Suppressor macrophage (primary cell): ENCODE measurements at regions not wholly inside any gene's neighbourhood (a gene's known extent, or its start where the extent isn't known, plus 50 kb on each side); places are given as distances from the start of the nearest gene placed in this dataset.
"Not testable (repeated sequence)": the region's sequence is repeated elsewhere in the genome, so short reads cannot be mapped to it uniquely, and the experiment has no call there.

ENCODE experiments used
- DNase-seq, 4 experiments: peaks; one replicate each; pipeline ENCODE4 v3.0.0-alpha.2; 2020 to 2022

- DNase-seq = no peak
Observed at GRCh38 chr6:74479420-74479819, 726.4 kb downstream of the COL12A1 start.

GRCh38 chr6:74474046-74474445 lies 731.8 kb downstream of the COL12A1 start:
- DNase-seq = not testable (repeated sequence)

- not testable (repeated sequence) for DNase-seq
Observed at GRCh38 chr6:74468552-74468951, 737.3 kb downstream of the COL12A1 start.

GRCh38 chr6:74467533-74468215 lies 738.2 kb downstream of the COL12A1 start:
- DNase-seq = no peak

- no peak for DNase-seq
Observed at GRCh38 chr6:74466572-74466971, 739.3 kb downstream of the COL12A1 start.

- DNase-seq = no peak
Observed at GRCh38 chr6:74459260-74459659, 746.6 kb downstream of the COL12A1 start.

- no peak for DNase-seq
Observed at GRCh38 chr6:74458536-74458935, 747.3 kb downstream of the COL12A1 start.

- no peak for DNase-seq
Observed at GRCh38 chr6:74455786-74456185, 750.1 kb downstream of the COL12A1 start.

- DNase-seq = no peak
Observed at GRCh38 chr6:74451953-74452352, 753.9 kb downstream of the COL12A1 start.

- DNase-seq = no peak
Observed at GRCh38 chr6:74448850-74449249, 752.8 kb downstream of the CD109 start.

- DNase-seq = no peak
Observed at GRCh38 chr6:74447013-74447412, 751.0 kb downstream of the CD109 start.

GRCh38 chr6:74439123-74439811 lies 743.3 kb downstream of the CD109 start:
- DNase-seq = no peak

- DNase-seq = not testable (repeated sequence)
Observed at GRCh38 chr6:74438395-74438794, 742.4 kb downstream of the CD109 start.

- DNase-seq = no peak
Observed at GRCh38 chr6:74434171-74434570, 738.2 kb downstream of the CD109 start.

GRCh38 chr6:74431873-74432580 lies 736.0 kb downstream of the CD109 start:
- no peak for DNase-seq

GRCh38 chr6:74420221-74420620 lies 724.2 kb downstream of the CD109 start:
- DNase-seq = no peak

GRCh38 chr6:74415056-74415455 lies 719.1 kb downstream of the CD109 start:
- DNase-seq = no peak

- DNase-seq = no peak
Observed at GRCh38 chr6:74410630-74411029, 714.6 kb downstream of the CD109 start.

- DNase-seq = peak in 3 of 4 experiments; percentile 2 to 9 (median 4)
Observed at GRCh38 chr6:74409447-74409846, 713.4 kb downstream of the CD109 start.

- DNase-seq = no peak
Observed at GRCh38 chr6:74408844-74409243, 712.8 kb downstream of the CD109 start.

- no peak for DNase-seq
Observed at GRCh38 chr6:74404366-74404765, 708.4 kb downstream of the CD109 start.

GRCh38 chr6:74402781-74403180 lies 706.8 kb downstream of the CD109 start:
- DNase-seq = no peak

GRCh38 chr6:74378437-74378836 lies 682.4 kb downstream of the CD109 start:
- not testable (repeated sequence) for DNase-seq

- peak in 2 of 4 experiments; percentile 5 to 19 for DNase-seq
Observed at GRCh38 chr6:74369556-74369993, 673.6 kb downstream of the CD109 start.
